Esophagus squamous epithelium (tissue), 5 donors: ENCODE measurements at regions not wholly inside any gene's neighbourhood (a gene's known extent, or its start where the extent isn't known, plus 50 kb on each side); places are given as distances from the start of the nearest gene placed in this dataset.
"Not testable (repeated sequence)": the region's sequence is repeated elsewhere in the genome, so short reads cannot be mapped to it uniquely, and the experiment has no call there.

Source experiments
- DNase-seq: peaks from one replicate; lab custom pipeline; 2025; lab: John Stamatoyannopoulos, UW
- H3K27ac ChIP-seq, 4 donors: fragments of 200-600 bp; sonication (generic); one replicate each; pipeline ENCODE4 v1.5.1; 2016 to 2019; ENCODE audit warnings: mild to moderate bottlenecking in 1 of 4
- H3K27me3 ChIP-seq, 4 donors: fragments of 200-600 bp; sonication (generic); 1 replicate in 3 of 4; 2 replicates in 1 of 4; pipeline versions ENCODE4 v1.5.1 to v1.6.0; 2017 to 2021; ENCODE audit warnings: antibody characterized with exemption in 1 of 4
- H3K36me3 ChIP-seq, 3 donors: fragments of 200-600 bp; sonication (generic); one replicate each; pipeline ENCODE4 v1.5.1; 2016 to 2019
- H3K4me1 ChIP-seq, 3 donors: fragments of 200-600 bp; sonication (generic); one replicate each; pipeline ENCODE4 v1.5.1; 2017 to 2019
- H3K4me3 ChIP-seq, 4 donors: fragments of 200-600 bp; sonication (generic); 1 replicate in 3 of 4; 2 replicates in 1 of 4; pipeline ENCODE4 v1.5.1; 2016 to 2019; ENCODE audit warnings: mild to moderate bottlenecking in 2 of 4, moderate library complexity in 1 of 4
- H3K9me3 ChIP-seq, 3 donors: fragments of 200-600 bp; sonication (generic); one replicate each; pipeline ENCODE4 v1.5.1; 2016 to 2019
- CTCF ChIP-seq, 6 experiments: fragments of 450-650 bp in 4 of 6; fragments of 200-600 bp in 2 of 6; sonication (generic) in 2 of 6; IDR thresholded peaks; one replicate each; pipeline ENCODE4 v1.5.1; 2016 to 2019; ENCODE audit warnings: antibody characterized with exemption in 6 of 6, mild to moderate bottlenecking in 4 of 6, moderate library complexity in 4 of 6
- POLR2A ChIP-seq, 4 donors: fragments of 450-650 bp; IDR thresholded peaks; one replicate each; pipeline ENCODE4 v1.6.1; 2017; ENCODE audit warnings: antibody characterized with exemption in 4 of 4, mild to moderate bottlenecking in 4 of 4, moderate library complexity in 3 of 4
- WGBS, 2 donors: methylation state at CpG; one replicate each; pipeline ENCODE4 v1.1.5; 2018; 5-methylcytosine and 5-hydroxymethylcytosine counted together
- intact Hi-C: fragments of 100-400 bp; cut with DNase I; formaldehyde crosslinking; loops from one replicate; pipeline ENCODE4 v1.15.0; 2022
- donor health status: DM: yes; HTN: yes; CAD: no.

- TF ChIP-seq POLR2A (IDR thresholded peaks at IDR 0.05) (no peak), CTCF (IDR thresholded peaks at IDR 0.05) (no peak)
- no peaks in the 10 kb centered on the region for H3K36me3 ChIP-seq
- 72 to 80% methylated on average over 8 to 9 of the region's 9 CpGs for WGBS, 2 donors
- no peaks in the 10 kb centered on the region for H3K9me3 ChIP-seq
- intact Hi-C loops = no loop called here
- DNase-seq = no peak
- H3K4me3 ChIP-seq = no peak overlapping the region
- no peaks in the 10 kb centered on the region for H3K4me1 ChIP-seq
- no peak overlapping the region for H3K27ac ChIP-seq
- peaks cover 0 to 34% (median 0%) of the 10 kb centered on the region in 4 donors for H3K27me3 ChIP-seq
Measured at GRCh38 chr13:112172017-112172416, 105.1 kb downstream of the SOX1 start.

DNA sequence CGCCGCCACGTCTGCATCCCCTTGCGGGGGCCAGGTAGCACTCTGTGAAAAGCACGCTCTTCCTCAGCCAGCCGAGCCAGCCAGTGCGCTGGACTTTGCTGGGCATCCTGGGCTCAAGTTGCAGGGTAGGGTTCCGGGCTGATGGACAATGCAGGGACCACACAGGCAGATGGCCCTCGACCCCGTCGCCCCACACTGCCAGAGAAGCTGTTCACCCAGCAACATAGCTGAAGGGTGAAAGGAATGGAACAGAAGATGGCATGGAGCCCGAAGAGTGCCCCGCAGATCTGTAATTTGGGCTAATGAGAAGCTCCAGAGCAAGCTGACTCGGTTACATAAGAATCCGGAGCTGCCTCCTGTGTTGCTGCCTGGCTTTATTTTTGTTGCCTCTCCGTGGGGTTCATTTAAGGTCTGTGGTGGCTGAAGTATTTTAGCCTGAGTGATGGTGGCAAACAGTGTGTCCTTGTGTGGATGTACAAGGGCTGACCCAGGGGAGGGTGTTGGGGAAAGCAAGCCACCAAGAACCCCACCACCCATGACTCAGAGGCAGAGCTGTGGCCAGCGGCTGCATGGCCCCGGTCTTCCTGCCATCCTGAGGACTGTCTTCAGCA is 105.8 kb downstream of the SOX1 start:
- WGBS, 2 donors = 72 to 81% methylated on average over 4 to 5 of the region's 18 CpGs
- no peak for DNase-seq
- TF ChIP-seq POLR2A (IDR thresholded peaks at IDR 0.05) = no peak
- no peak for TF ChIP-seq CTCF (IDR thresholded peaks at IDR 0.05)
- Histone ChIP-seq H3K27ac (no peak overlapping the region), H3K4me1 (no peaks in the 10 kb centered on the region), H3K27me3 (peaks cover 0 to 34% (median 0%) of the 10 kb centered on the region in 4 donors), H3K9me3 (no peaks in the 10 kb centered on the region), H3K4me3 (no peak overlapping the region), H3K36me3 (no peaks in the 10 kb centered on the region)
- intact Hi-C loops = no loop called here

- Histone ChIP-seq H3K4me3 (no peak overlapping the region), H3K27ac (no peak overlapping the region), H3K9me3 (no peaks in the 10 kb centered on the region), H3K36me3 (no peaks in the 10 kb centered on the region), H3K4me1 (no peaks in the 10 kb centered on the region), H3K27me3 (peaks cover 0 to 38% (median 0%) of the 10 kb centered on the region in 4 donors)
- intact Hi-C loops = no loop called here
- 86 to 87% methylated on average over 5 to 7 of the region's 7 CpGs for whole genome bisulfite sequencing, 2 donors
- no peak for DNase-seq
- TF ChIP-seq CTCF (IDR thresholded peaks at IDR 0.05) (no peak), POLR2A (IDR thresholded peaks at IDR 0.05) (no peak)
Measured at GRCh38 chr13:112174476-112175110, 107.6 kb downstream of the SOX1 start.

GRCh38 chr13:112175162-112176075 is 108.5 kb downstream of the SOX1 start:
- no peaks in the 10 kb centered on the region for H3K9me3 ChIP-seq
- TF ChIP-seq CTCF (IDR thresholded peaks at IDR 0.05) (no peak), POLR2A (IDR thresholded peaks at IDR 0.05) (no peak)
- no peaks in the 10 kb centered on the region for H3K36me3 ChIP-seq
- intact Hi-C loops = no loop called here
- no peak for DNase-seq
- WGBS, 2 donors = 74 to 75% methylated on average over 13 of the region's 25 CpGs
- H3K27me3 ChIP-seq = peaks cover 0 to 32% (median 0%) of the 10 kb centered on the region in 4 donors
- H3K4me1 ChIP-seq = no peaks in the 10 kb centered on the region
- H3K27ac ChIP-seq = no peak overlapping the region
- H3K4me3 ChIP-seq = no peak overlapping the region

DNA sequence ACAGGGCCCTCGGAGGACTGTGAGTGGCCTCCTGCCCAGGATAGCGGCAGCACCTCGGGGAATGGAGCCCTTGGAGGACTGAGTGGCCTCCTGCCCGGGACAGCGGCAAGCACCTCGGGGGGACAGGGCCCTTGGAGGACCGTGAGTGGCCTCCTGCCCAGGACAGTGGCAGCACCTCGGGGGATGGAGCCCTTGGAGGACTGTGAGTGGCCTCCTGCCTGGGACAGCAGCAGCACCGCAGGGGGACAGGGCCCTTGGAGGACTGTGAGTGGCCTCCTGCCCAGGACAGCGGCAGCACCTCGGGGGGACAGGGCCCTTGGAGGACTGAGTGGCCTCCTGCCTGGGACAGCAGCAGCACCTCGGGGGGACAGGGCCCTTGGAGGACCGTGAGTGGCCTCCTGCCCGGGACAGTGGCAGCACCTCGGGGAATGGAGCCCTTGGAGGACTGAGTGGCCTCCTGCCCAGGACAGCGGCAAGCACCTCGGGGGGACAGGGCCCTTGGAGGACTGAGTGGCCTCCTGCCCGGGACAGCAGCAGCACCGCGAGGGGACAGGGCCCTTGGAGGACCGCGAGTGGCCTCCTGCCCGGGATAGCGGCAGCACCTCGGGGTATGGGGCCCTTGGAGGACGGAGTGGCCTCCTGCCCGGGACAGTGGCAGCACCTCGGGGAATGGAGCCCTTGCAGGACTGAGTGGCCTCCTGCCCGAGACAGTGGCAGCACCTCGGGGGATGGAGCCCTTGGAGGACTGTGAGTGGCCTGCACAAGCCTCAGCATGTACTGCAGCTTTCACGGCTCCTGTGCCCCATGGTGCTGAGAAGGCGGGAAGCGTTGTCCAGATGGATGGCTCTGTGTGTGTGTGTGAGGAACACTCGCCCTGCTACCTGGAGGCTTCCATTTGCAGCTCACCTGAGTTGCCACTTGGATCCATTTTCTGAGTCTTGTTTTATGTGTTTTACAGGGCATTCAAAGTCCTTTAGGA is 109.5 kb downstream of the SOX1 start:
- H3K4me1 ChIP-seq, H3K9me3 ChIP-seq, H3K36me3 ChIP-seq, H3K27ac ChIP-seq, intact Hi-C loops, DNase-seq, H3K4me3 ChIP-seq: not testable (repeated sequence)
- peaks cover 0 to 24% (median 0%) of the 10 kb centered on the region in 4 donors for H3K27me3 ChIP-seq
- WGBS, 2 donors = 29 to 70% methylated on average over 1 to 6 of the region's 34 CpGs
